HUES6 (cell line): ENCODE measurements at regions not wholly inside any gene's neighbourhood (a gene's known extent, or its start where the extent isn't known, plus 50 kb on each side); places are given as distances from the start of the nearest gene placed in this dataset.

Experiments
- H3K27ac ChIP-seq: 2 replicates; pipeline ENCODE4 v1.7.0; 2013; ENCODE audit warnings: low read depth, mild to moderate bottlenecking, low read length, inconsistent platforms
- H3K27me3 ChIP-seq: 2 replicates; pipeline ENCODE4 v1.6.1; 2013; ENCODE audit warnings: low read length; ENCODE audit not compliant: control insufficient read depth, insufficient read depth
- H3K36me3 ChIP-seq: 2 replicates; pipeline ENCODE4 v1.6.1; 2013; ENCODE audit warnings: low read length; ENCODE audit not compliant: control insufficient read depth, insufficient read depth
- H3K4me1 ChIP-seq: 2 replicates; pipeline ENCODE4 v1.6.1; 2013; ENCODE audit warnings: low read length; ENCODE audit not compliant: control insufficient read depth, insufficient read depth
- H3K4me3 ChIP-seq: 2 replicates; pipeline ENCODE4 v1.5.1; 2013; ENCODE audit warnings: low read depth, low read length
- H3K9ac ChIP-seq: one replicate; pipeline ENCODE4 v1.6.1; 2013; ENCODE audit warnings: mild to moderate bottlenecking, low read length
- H3K9me3 ChIP-seq: 2 replicates; pipeline ENCODE4 v1.6.1; 2013; ENCODE audit warnings: low read depth, low read length; ENCODE audit not compliant: control insufficient read depth, insufficient read depth

GRCh38 chr16:49216593-49216992 is 65.0 kb downstream of the CBLN1 start:
- H3K9ac ChIP-seq = no peak overlapping the region
- peaks cover 15% of the 10 kb centered on the region for H3K4me1 ChIP-seq
- H3K4me3 ChIP-seq = no peak overlapping the region
- peaks cover 9% of the 10 kb centered on the region; the same call in 1 of the 2 replicates for H3K27me3 ChIP-seq
- H3K27ac ChIP-seq = no peak overlapping the region
- no peaks in the 10 kb centered on the region for H3K36me3 ChIP-seq
- no peaks in the 10 kb centered on the region for H3K9me3 ChIP-seq

- H3K9ac ChIP-seq = no peak overlapping the region
- no peaks in the 10 kb centered on the region for H3K36me3 ChIP-seq
- peaks cover 9% of the 10 kb centered on the region; the same call in 1 of the 2 replicates for H3K27me3 ChIP-seq
- H3K4me3 ChIP-seq = no peak overlapping the region; the same call in 1 of the 2 replicates
- H3K9me3 ChIP-seq = no peaks in the 10 kb centered on the region
- H3K4me1 ChIP-seq = peaks cover 15% of the 10 kb centered on the region
- no peak overlapping the region for H3K27ac ChIP-seq
Observed at GRCh38 chr16:49213594-49213993, 68.0 kb downstream of the CBLN1 start.

GRCh38 chr16:49204191-49204590 is 77.4 kb downstream of the CBLN1 start:
- Histone ChIP-seq H3K27ac (no peak overlapping the region), H3K4me1 (no peaks in the 10 kb centered on the region; the same call in 1 of the 2 replicates), H3K9me3 (no peaks in the 10 kb centered on the region), H3K27me3 (no peaks in the 10 kb centered on the region; the same call in 1 of the 2 replicates), H3K4me3 (no peak overlapping the region), H3K36me3 (no peaks in the 10 kb centered on the region), H3K9ac (no peak overlapping the region)

GRCh38 chr16:49203361-49203760 is 78.3 kb downstream of the CBLN1 start:
- no peak overlapping the region for H3K4me3 ChIP-seq
- no peaks in the 10 kb centered on the region; the same call in 1 of the 2 replicates for H3K4me1 ChIP-seq
- no peak overlapping the region for H3K27ac ChIP-seq
- H3K9me3 ChIP-seq = no peaks in the 10 kb centered on the region
- no peak overlapping the region for H3K9ac ChIP-seq
- H3K36me3 ChIP-seq = no peaks in the 10 kb centered on the region
- no peaks in the 10 kb centered on the region; the same call in 1 of the 2 replicates for H3K27me3 ChIP-seq

DNA sequence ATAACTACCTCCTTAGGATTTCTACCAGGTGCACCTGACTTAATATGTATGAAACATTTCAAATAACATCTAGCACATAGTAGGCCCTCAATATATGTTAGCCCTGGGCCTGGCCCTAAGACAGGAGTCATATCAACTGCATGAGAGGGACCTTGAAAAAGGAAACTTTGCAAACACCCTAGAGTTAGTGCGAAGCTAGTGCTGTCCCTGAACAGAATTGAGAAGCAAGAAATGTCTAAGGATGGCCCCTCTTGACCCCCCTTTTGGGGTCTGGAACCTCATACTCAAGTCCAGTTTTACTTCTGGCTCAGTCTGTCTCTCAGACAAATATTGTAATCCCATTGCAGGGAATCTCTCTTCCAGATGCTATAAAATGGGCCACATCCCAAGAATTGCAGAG is 80.5 kb downstream of the CBLN1 start:
- no peaks in the 10 kb centered on the region for H3K36me3 ChIP-seq

GRCh38 chr16:49200223-49200820 is 81.3 kb downstream of the CBLN1 start:
- Histone ChIP-seq H3K4me3 (no peak overlapping the region), H3K27me3 (no peaks in the 10 kb centered on the region; the same call in 1 of the 2 replicates), H3K27ac (no peak overlapping the region), H3K4me1 (no peaks in the 10 kb centered on the region; the same call in 1 of the 2 replicates), H3K36me3 (no peaks in the 10 kb centered on the region), H3K9me3 (no peaks in the 10 kb centered on the region), H3K9ac (no peak overlapping the region)

More for the DNA sequence above, 80.5 kb downstream of the CBLN1 start:
- Histone ChIP-seq H3K4me1 (no peaks in the 10 kb centered on the region; the same call in 1 of the 2 replicates), H3K27ac (no peak overlapping the region), H3K4me3 (no peak overlapping the region), H3K27me3 (no peaks in the 10 kb centered on the region; the same call in 1 of the 2 replicates), H3K9ac (no peak overlapping the region), H3K9me3 (no peaks in the 10 kb centered on the region)

DNA sequence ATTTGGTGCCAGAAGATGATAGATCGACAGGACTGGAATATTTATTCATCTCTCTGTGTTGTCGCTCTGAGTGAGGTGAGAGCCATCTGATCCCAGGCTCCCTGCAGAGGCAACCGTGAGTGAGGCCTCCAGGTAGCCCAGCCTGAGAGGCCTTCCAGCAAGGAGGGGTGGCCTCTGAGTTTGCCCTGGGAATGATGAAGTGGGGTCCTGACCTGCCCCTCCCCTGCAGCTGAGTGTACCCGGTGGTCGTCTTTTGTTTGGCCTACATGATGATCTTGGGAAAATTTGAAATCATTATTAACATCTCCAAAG is 86.4 kb downstream of the CBLN1 start:
- Histone ChIP-seq H3K4me1 (0 out of 2 replicates have a peak, but pooled peaks cover 5% of the 10 kb centered on the region), H3K27ac (no peak overlapping the region), H3K4me3 (no peak overlapping the region), H3K9me3 (no peaks in the 10 kb centered on the region), H3K27me3 (no peaks in the 10 kb centered on the region), H3K36me3 (no peaks in the 10 kb centered on the region), H3K9ac (no peak overlapping the region)

DNA sequence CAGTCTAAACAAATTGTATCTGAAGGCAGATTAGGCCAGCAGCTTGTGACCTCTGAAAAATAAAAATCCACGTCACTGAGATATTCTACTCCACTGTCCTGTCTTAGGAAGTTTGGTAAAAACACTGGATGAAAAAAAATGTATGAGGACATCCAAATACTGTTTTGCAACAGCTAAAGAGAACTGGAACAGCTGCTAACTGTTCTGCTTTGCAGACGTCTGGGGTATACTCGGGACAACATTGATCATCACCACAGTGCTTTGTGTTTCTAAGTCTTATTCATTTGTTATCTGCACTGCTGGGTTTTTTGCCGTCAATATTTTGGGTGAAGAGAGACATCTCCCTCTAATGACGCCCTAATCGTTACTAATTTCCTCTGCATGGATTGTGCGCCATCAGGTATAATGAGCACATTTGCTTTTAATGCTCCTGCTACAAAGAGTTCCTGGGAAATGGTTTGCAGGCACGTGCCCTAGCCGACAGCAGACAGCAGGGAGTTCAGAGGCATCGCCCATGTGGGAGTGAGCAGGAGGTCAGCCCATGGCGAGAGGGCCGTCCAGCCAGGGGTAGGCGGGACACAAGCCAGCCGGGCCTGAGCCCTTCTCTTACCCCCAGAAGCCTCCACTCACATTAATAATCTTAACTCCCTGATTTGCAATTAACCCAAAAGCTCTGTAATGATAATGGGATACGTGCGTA is 87.0 kb downstream of the CBLN1 start:
- Histone ChIP-seq H3K9me3 (no peaks in the 10 kb centered on the region), H3K27ac (no peak overlapping the region), H3K4me3 (no peak overlapping the region), H3K36me3 (no peaks in the 10 kb centered on the region), H3K27me3 (no peaks in the 10 kb centered on the region), H3K9ac (no peak overlapping the region), H3K4me1 (0 out of 2 replicates have a peak, but pooled peaks cover 5% of the 10 kb centered on the region)

DNA sequence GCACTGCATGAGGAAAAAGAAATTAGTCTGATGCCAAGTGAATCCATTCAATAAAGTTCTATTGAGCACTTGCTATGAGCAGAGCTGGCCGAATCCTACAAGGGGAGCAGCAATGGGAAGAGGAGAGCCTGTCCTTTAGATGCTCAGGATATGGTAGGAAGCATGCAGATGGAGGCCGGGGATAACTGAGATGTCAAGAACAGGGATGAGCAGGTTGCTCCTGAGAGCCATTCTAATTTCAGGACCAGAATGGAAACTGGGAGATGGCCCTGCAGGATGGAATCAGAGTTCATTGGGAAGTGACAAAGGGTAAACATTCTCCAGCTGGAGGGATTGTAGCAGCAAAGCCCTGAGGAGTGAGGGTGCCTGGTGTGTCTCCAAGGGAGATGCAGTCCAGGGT is 88.0 kb downstream of the CBLN1 start:
- Histone ChIP-seq H3K9me3 (no peaks in the 10 kb centered on the region), H3K36me3 (no peaks in the 10 kb centered on the region), H3K4me3 (no peak overlapping the region), H3K4me1 (0 out of 2 replicates have a peak, but pooled peaks cover 5% of the 10 kb centered on the region), H3K27me3 (no peaks in the 10 kb centered on the region), H3K27ac (no peak overlapping the region), H3K9ac (no peak overlapping the region)

DNA sequence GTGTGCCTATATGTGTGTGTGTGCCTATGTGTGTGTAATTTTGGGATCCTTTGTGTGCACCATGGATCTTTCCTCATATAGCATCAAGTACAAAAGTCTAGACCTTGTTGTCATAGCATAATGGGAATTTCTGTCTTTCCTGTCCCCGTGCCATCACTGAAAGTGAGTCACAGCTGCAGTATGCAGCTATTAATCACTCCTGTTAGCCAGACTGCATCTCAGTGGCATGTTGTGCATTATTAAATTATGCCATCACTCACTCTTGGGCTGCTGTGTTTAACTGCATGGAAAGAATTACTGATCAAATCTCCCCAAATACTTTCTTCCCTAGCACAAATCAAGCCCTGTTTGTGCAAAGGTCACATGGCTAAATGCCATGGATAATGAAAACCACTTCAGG is 92.4 kb downstream of the CBLN1 start:
- Histone ChIP-seq H3K27me3 (no peaks in the 10 kb centered on the region), H3K9me3 (peaks cover 3% of the 10 kb centered on the region; the same call in 1 of the 2 replicates), H3K4me1 (no peaks in the 10 kb centered on the region), H3K4me3 (no peak overlapping the region), H3K36me3 (no peaks in the 10 kb centered on the region), H3K27ac (no peak overlapping the region), H3K9ac (no peak overlapping the region)

DNA sequence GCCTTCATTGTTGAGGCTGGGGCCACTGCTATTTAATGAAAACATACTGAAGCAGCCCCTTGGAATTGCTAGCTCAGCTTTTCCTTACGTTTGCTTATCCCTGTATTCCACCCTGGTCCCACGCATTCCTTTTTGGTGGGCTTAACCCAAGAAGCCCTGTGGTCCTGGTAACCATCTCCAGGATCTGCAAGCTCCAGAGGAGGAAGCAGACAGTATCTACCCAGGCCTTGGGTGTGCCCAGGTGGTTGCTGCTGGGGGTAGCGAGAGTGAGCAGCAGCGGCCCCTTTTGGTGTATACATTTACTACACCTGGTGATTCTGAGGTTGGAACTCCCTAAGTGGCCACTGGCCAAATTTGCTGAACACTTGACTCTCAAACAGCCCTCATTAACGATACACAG is 97.7 kb downstream of the CBLN1 start:
- Histone ChIP-seq H3K4me1 (no peaks in the 10 kb centered on the region), H3K9ac (no peak overlapping the region), H3K27ac (no peak overlapping the region), H3K4me3 (no peak overlapping the region), H3K36me3 (no peaks in the 10 kb centered on the region), H3K27me3 (0 out of 2 replicates have a peak, but pooled peaks cover 7% of the 10 kb centered on the region), H3K9me3 (peaks cover 3% of the 10 kb centered on the region; the same call in 1 of the 2 replicates)
